ENCODE measurements at regions not wholly inside any gene's neighbourhood (a gene's known extent, or its start where the extent isn't known, plus 50 kb on each side); places are given as distances from the start of the nearest gene placed in this dataset.
A peak's percentile ranks its signal among the peaks of the same experiment; 100 is the strongest.
"Not testable (repeated sequence)": the region's sequence is repeated elsewhere in the genome, so short reads cannot be mapped to it uniquely, and the experiment has no call there.

GRCh38 chr2:7860693-7861092 is 821.2 kb upstream of the ID2 start:
- DNase-seq: peak; percentile 73

- no peak for DNase-seq
Measured at GRCh38 chr2:7861910-7862702, 819.8 kb upstream of the ID2 start.

GRCh38 chr2:7866104-7866503 is 815.8 kb upstream of the ID2 start:
- no peak for DNase-seq

GRCh38 chr2:7866825-7867224 is 815.0 kb upstream of the ID2 start:
- no peak for DNase-seq

- DNase-seq: no peak
Measured at GRCh38 chr2:7867867-7868266, 814.0 kb upstream of the ID2 start.

- DNase-seq: no peak
Measured at GRCh38 chr2:7868836-7869235, 813.0 kb upstream of the ID2 start.

GRCh38 chr2:7876445-7876844 is 805.4 kb upstream of the ID2 start:
- not testable (repeated sequence) for DNase-seq

GRCh38 chr2:7878266-7878665 is 803.6 kb upstream of the ID2 start:
- DNase-seq: not testable (repeated sequence)

- DNase-seq: peak; percentile 73
Measured at GRCh38 chr2:7878786-7879482, 802.9 kb upstream of the ID2 start.

- no peak for DNase-seq
Measured at GRCh38 chr2:7879483-7879835, 802.4 kb upstream of the ID2 start.

GRCh38 chr2:7880126-7880525 is 801.7 kb upstream of the ID2 start:
- no peak for DNase-seq

- peak; percentile 27 for DNase-seq
Measured at GRCh38 chr2:7880566-7880965, 801.3 kb upstream of the ID2 start.

- peak; percentile 60 for DNase-seq
Measured at GRCh38 chr2:7881063-7881462, 800.8 kb upstream of the ID2 start.

- no peak for DNase-seq
Measured at GRCh38 chr2:7881466-7881865, 800.4 kb upstream of the ID2 start.

- no peak for DNase-seq
Measured at GRCh38 chr2:7882296-7882695, 799.6 kb upstream of the ID2 start.

- no peak for DNase-seq
Measured at GRCh38 chr2:7884338-7884737, 797.5 kb upstream of the ID2 start.

- DNase-seq: peak; percentile 11
Measured at GRCh38 chr2:7886666-7887065, 795.2 kb upstream of the ID2 start.

GRCh38 chr2:7887441-7887840 is 794.4 kb upstream of the ID2 start:
- peak; percentile 4 for DNase-seq

GRCh38 chr2:7888876-7889275 is 793.0 kb upstream of the ID2 start:
- DNase-seq: no peak

- DNase-seq: no peak
Measured at GRCh38 chr2:7891312-7891711, 790.5 kb upstream of the ID2 start.

GRCh38 chr2:7895289-7895688 is 786.6 kb upstream of the ID2 start:
- DNase-seq: no peak

- no peak for DNase-seq
Measured at GRCh38 chr2:7896940-7897487, 784.8 kb upstream of the ID2 start.

- no peak for DNase-seq
Measured at GRCh38 chr2:7899241-7899640, 782.6 kb upstream of the ID2 start.

- no peak for DNase-seq
Measured at GRCh38 chr2:7899923-7900322, 781.9 kb upstream of the ID2 start.

Measured in fibroblast of skin of scalp (primary cell).